HUDEP-2 (cell line): ENCODE measurements at regions not wholly inside any gene's neighbourhood (a gene's known extent, or its start where the extent isn't known, plus 50 kb on each side); places are given as distances from the start of the nearest gene placed in this dataset.
A peak's percentile ranks its signal among the peaks of the same experiment; 100 is the strongest.

Experiments
- DNase-seq, 76 experiments: peaks; one replicate each; lab custom pipeline; 2025; ENCODE audit not compliant: unreplicated experiment in 76 of 76; lab: John Stamatoyannopoulos, UW

DNA sequence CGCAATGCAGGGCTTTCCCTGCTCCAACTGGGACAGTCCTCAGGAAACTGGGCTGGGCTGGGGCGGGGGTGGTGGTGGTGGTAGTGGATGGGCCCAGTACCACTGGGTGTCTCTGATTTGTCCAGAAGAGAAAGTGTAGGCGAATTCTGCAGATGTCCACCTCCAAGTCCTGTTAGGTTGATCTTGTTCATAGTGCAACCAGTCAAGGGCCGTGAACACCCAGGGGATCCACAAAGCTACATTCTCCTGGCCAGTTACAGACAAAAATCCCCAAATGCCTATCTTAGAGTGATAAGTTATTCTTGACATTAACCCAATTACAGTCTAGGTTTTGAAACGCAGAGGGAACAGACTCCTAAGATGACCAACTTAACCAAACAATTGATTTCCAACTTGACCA, 97.5 kb upstream of the SHB start:
- DNase-seq, result no peak

DNA sequence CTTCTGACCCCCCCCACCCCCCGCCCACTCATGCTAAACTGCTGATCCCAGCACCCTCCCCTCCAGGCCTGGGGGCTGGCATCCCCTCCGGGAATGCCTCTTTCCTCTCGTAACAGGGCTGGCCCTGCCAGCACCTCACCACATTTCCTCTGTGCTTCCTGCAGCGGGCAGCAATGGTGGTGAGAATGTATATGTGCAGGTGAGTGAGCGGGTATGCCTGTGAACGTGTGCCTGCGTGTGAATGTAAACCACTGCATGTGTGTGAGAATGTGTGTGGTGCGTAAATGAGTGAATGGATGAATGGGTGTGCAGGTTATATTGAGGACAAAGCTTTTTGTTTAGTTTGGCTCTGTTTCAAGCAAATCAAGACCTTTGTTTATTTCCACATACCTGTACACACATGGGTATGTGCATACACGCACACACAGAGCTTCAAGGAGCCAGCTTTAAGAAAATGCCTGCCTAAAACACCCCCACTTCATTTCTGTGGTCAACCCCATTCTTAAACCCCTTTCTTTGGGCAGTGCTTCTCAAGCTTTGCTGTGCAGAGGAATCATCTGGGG, 95.7 kb upstream of the SHB start:
- no peak for DNase-seq

DNA sequence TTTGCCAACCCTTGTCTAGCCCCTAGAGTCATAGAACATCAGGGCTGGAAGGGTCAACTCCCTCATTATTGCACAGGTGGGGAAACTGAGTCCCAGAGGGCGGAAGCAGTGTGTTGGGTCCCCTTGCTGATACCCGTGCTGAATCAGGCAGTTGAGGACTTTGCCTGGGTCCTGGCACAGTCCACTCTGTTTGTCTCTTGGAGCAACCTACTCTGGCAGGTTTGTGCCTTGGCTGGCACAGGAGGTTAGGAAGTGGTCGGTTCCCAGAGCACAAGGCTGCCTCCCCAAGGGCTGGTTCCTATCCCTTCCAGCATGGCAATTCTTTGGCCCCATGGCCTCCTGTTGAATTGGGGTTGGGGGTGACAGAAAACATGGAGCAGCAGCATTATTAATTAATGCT, 94.5 kb upstream of the SHB start:
- DNase-seq, result no peak

DNA sequence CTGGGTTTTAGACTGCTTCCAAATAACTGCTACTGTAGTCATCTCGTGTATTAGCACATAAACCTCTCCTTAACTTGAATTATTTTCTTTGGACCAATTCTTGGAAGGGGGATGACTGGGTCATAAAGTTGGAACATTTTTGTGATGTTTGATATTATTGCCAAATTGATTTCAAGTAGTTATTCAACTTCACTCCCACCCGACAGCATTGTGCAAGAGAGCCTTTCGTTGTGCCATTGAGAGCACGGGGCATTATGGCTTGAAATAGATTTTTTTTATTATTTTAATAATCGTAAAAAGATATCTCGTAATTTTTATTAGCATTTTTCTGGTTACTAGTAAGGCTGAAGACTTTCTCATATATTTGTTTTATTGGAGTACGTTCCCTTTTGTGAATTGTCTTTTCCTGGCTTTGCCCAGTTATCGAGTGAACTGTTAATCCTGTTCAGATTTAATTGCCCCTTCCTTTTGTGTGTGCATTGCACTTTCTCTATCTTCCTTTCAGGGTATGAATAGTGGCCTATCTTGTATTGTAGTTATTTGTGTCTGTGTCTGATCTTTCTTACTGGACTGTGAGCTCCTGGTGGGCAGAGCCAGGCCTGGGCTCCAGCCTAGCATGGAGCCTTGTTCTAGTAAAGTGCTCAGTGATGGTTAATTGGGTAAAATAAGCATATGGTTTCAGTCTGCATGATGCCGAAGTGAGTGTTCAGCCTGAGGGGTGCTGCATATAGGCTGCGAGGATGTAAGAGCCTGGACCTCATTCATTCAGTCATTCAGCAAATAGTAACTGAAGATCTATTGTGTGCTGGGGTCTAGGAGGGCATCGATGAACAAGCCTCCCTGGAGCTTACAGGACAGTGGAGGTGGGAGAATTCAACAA, 93.5 kb upstream of the SHB start:
- no peak for DNase-seq

DNA sequence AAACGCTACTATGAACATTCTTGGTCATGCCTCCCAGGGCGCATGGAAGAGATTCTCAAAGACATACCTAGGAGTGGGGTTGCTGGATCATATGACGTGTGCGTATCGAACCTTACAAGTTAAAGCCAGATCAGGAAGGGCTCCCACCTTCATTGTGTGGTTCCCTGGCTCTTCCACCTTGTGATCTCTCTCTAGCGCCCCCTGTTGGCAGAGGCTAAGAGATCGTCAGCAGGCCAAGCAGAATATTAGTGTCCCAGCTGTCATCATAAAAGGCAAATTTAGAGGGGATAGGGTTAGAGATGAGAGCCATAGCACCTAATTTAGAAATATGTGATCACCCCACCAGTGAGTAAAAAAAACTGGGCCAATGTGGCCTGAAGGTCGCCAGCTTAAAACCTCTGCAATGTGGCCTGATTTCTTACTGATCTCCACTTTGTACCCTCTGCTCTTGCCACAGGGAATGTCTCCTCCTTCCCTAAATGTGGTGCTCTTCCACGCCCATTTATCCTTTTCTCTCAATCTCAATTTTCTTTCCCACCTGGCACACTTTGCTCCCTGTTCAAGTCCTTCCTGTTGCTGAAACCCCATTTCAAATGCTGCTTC, 91.7 kb upstream of the SHB start:
- peak in 69 of 76 experiments; percentile 6 to 76 (median 50) for DNase-seq

DNA sequence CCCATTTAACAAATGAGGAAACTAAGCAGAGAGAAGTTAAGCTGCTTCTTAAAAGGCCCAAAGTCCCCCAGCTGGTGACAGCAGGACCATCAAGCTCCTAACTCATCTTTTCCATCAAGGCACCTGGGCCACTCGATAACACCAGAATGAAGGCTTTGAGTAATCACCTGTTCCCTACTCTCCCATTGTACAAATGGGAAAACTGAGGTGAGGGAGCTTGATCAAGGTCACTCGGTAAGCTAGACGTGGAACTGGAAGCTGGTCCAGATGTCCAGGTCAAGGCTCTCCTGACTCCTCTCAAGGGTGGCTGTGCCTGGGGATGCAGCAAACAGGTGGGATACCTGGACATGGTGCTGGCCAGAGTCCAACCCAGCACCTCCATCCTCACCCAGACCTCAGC, 90.6 kb upstream of the SHB start:
- DNase-seq, result no peak

DNA sequence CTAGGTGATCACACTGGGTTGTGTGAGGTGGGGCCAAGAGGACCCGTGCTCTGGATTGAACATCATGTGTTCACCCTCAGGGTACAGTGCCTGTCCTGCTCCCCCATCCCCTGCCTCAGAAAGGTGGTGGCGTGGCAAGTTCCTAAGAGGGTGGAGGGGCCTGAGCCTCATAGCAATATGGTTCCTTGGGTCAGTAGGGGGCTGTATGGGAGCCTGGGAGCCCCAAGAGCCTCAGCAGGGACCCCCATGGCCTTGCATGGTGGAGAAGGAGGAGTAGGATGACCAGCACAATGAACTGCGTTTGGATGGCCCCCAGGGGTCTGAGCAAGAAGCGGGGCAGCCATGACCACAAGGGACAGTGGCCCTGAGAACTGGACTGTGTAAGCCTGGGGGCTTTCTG, 89.6 kb upstream of the SHB start:
- no peak for DNase-seq

DNA sequence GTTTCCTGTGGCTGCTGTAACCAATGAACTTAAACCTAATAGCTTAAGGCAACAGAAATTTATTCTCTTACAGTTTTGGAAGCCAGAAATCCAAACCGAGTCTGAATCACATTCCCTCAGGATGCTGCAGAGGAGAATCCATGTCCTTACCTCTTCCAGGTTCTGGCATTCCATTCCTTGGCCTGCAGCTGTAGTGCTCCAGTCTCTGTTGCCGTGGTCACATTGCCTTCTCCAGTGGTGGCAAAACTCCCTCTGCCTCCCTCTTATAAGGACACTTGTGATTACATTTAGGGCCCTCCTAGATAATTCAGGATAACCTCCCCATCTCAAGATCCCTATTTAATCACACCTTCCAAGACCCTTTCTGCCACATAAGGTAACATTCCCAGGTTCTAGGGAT, 88.7 kb upstream of the SHB start:
- DNase-seq, result no peak

DNA sequence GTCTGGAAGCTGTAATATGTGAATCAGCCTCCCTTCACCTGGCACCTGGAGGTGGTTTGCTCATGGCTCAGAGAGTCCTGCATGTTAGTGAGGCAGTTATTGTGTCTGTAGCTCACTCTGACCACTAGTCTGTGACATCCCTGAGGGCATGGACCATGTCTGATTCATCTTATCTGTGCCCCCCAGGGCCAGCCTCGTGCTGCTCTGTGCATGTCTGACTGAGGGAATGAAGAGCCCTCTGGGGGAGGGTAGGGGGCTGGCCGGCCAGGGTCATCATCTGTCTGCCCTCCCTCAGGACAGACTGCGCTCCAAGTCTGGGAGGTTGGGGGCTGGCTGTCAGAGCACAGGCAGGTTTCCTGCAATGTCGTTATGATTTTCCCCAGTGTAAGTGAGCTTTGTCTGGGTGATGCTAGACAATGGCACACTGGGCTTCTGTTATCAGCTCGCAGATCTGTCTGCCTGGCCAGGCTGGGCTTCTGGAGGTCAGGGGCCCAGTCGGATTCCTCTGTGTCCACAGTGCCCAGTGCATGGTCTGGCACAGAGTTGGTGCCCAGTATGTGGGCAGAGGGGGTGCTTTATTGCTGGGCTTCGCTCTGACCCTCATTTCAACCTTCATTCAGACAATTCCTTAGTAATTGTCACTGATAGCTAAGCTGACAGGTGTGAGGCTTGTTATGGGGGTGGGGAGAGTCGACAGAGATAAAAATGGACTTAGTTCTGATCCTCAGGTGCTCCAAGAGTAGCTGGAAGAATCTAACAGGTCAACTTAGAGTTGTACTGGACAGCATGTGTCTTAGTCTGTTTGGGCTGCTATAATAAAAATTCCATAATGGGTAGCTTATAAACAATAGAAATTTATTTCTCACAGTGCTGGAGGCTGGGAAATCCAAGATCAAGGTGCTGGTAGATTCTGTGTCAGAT, 85.7 kb upstream of the SHB start:
- DNase-seq, result no peak

DNA sequence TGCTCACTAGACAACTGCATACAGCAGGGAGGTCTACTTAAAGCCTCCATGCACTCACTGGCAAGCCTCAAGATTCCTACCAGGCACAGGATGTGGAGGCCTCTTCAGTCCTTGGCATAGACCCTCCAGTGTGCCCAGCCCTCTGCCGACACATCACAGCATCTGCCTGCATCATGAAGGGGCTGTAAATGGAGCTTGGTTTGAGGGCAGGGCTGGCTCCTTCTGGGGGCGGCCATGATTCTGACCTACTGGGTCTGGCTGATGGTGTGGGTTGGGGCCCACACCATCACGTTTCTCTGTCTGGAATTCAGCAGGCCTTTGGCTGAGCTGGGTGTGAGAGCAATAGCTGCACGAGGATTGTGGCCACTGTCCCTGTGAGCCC, 84.9 kb upstream of the SHB start:
- DNase-seq, result no peak

DNA sequence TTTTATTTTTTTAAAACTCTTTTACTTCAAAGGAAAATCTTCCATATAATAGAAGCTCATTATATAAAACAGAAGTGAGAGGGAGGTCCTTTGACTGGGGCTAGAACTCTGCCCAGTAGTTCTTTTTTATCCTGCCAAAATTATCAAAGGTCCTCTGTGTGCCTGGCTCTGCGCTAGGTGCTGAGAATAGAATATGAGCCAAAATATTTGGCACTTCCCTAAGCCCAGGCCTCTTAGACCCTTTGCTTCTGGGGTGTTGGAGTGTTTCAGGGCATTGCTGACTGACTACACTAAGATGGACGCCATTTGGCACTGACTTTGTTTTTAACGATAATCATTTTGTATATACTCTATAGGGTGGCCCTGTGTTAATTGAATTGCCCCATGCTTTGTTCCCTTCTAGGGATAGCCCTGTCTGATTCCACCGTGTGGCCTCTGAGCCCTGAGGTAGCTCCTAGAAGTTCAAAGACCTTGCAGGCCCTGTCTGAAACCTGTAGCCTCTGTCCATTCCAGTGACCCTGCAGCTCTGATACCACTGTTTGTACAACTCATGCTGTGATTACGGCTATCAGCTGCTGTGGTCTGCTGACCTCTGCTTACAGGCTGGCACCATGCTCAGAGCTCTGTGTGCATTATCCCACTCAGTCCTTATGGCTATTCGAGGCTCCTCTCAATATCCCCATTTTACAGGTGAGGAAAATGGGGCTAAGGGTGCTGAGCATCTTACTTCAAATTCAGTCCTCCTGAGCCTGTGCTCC, 84.3 kb upstream of the SHB start:
- DNase-seq, result no peak

DNA sequence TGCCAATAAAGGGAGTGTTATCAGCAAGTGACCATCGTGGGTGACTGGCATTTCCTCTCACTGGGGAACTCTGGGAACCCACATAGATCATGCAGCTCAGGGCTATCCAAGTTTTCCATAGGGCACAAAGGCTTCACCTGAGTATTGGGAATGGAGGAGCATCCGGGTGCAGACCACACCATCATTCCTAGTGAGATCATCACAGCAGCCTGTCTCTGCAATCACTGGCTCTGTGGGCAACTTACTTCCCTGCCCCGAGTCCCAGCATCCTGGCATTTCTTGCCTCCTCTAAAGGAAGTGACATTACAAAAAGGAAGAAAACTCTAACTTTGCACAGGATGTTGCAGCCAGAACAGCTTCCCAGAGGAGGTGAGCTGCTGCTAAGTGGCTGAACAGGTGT, 80.6 kb upstream of the SHB start:
- no peak for DNase-seq

DNA sequence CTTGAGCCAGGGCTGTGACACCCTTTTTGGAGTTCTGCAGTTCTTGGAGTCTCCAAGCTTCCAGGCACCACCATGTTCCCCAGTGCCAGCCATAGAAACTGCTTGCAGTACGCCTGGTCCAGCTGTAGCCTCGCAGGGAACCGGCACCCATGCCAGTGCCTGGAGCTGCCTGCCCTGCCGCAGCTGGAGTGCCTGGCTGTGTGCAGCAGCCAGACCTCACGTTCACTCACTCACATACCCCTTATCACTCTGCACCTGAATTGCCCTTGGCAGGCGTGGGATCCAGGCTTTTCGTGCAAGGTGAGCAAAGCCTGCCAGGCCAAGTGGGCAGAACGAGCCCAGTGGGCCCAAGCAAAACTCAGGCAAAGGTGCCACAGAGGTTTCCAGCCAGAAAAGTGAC, 77.8 kb upstream of the SHB start:
- DNase-seq, result no peak

DNA sequence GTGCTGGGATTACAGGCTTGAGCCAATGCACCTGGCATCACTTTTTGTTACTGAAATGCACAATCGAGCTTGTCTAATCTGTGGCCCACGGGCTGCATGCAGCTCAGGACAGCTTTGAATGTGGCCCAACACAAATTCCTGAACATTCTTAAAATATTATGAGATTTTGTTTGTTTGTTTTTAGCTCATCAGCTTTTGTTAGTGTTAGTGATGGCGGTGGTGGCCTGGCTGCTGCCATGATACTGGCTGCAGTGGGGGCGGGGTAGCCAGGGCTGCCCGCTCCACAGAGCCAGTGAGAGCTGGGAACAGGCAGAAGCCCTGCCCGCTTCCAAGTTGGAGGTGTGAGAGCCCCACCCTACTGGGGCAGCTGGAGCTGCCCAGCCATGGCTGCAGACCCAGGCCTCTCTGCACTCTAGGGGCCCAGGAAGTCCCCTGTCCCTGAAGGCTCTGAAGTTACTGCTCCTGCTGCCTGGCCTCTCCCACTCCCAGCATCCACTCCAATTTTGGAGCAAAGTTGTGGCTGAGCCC, 76.6 kb upstream of the SHB start:
- no peak for DNase-seq

DNA sequence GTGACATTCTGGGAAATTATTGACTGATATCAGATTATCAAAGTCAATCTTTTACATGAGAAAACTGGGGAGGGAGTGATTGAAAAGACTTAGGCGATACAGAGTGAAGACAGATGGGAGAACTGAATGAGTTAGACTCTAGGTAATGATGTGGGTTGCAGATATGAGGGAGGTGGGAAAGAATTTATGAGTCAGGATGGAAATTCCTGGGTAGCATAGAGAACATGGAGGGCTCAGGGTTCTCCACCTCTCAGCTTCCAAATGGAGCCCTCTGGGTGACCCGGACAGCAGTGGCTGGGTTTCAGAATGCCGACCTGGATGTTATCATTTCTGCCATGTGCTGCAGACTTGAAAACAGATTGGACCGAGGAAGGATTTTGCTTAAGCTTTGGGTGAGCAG, 75.4 kb upstream of the SHB start:
- no peak for DNase-seq

DNA sequence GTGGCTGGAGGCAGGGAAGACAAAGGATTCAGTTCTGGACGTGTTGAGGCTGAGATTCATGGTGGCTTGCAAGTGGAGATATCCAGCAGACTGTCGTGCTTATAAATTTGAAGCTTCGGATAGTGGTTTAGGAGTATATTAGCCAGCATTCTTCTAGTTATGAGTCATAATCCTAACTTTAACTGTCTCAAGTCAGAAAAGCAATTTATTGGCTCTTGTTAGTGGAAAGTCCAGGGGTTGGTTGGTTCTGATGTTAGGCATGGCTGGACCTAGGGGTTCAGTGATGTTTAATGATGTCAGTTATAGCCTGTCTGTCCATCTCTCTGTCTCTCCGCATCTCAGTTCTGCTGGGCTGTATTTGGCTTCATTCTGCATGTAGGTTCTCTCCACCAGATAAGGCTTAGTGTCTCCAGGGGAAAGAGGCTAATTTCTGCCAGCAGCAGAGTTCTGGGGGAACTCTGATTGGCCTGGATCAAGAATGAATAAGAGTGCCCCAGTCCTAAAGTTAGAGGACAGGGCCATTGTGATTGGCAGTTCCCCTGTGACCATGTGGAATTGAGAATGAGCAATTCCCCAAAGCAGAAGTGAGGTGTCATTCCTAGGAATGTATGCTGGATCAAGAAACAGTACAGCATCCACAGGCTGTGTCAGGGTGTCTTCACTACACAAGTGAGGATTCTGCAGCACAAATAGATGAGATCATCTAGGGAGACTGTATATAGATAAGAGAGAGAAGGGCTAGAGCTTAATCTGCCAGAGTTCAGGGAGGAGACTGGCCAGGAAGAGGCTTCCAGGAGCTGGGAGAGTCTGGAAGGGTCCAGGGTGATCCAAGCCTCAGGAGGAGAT, 72.9 kb upstream of the SHB start:
- no peak for DNase-seq

DNA sequence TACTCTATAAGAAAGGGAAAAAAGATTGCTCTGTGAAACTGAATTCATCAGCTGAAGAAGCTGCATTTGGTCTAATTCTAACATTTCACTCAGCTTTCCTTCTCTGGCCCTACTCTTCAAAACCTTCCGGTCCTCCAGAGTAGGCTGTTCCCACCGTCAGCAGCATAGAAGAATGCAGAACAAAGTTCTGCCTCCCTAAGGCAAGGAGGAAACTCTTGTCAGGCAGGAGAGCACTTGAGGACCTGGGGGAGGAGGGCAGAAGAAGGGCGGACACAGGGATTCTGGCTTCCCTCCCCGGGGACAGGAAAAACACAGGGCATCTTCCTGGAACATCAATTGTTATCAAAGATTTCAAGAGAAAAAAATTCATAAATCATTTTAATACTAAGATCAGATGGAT, 69.2 kb upstream of the SHB start:
- DNase-seq, result no peak

DNA sequence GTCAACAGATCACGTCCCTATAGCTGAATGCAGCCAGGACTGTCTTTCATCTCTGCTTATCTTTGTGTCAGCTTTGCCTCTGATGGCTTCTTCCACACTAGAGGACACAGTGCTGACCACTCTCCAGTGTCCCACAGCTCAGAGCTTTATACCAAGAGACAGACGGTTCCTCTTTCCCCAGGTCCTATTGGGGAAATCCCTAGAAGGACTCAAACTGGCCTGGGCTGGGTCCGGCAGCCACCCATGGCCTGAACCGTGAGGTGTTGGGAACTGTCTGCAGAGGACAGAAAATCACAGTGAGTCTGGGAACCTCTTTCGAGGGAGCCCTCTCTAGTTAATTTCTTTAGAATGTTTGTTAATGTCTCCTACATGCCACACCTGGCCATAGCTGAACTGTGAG, 68.3 kb upstream of the SHB start:
- DNase-seq, result no peak

DNA sequence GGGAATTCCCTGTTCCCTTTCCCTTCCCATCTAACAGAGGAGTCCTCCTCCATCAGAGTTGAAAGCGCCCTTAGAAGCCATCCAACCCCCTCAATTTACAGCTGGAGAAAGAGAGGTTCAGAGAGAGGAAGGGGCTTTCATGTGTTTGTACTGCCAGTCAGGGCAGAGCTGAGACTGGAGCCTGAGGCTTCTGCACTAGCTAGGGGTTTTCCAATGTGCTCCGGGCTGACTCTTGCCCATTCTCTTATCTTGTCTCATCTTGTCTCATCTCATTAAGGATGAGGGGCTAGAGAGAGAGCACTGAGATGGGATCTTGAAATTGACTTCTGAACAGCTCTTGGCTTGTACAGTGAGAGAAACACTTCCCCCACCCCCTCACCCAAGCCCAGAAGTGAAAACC, 67.4 kb upstream of the SHB start:
- no peak for DNase-seq
